ENCODE measurements at regions not wholly inside any gene's neighbourhood (a gene's known extent, or its start where the extent isn't known, plus 50 kb on each side); places are given as distances from the start of the nearest gene placed in this dataset.

- TF ChIP-seq CTCF (IDR thresholded peaks at IDR 0.05; ENCODE audit: borderline replicate concordance, extremely low read depth, low read length, poor library complexity, severe bottlenecking) (peak; percentile 54), EZH2 (IDR thresholded peaks at IDR 0.05; ENCODE audit: borderline replicate concordance, low read depth, low read length, severe bottlenecking) (no peak)
These were observed 218.5 kb upstream of the CIBAR2 start for GRCh38 chr16:85330694-85331188.
